ENCODE measurements at regions not wholly inside any gene's neighbourhood (a gene's known extent, or its start where the extent isn't known, plus 50 kb on each side); places are given as distances from the start of the nearest gene placed in this dataset.

DNA sequence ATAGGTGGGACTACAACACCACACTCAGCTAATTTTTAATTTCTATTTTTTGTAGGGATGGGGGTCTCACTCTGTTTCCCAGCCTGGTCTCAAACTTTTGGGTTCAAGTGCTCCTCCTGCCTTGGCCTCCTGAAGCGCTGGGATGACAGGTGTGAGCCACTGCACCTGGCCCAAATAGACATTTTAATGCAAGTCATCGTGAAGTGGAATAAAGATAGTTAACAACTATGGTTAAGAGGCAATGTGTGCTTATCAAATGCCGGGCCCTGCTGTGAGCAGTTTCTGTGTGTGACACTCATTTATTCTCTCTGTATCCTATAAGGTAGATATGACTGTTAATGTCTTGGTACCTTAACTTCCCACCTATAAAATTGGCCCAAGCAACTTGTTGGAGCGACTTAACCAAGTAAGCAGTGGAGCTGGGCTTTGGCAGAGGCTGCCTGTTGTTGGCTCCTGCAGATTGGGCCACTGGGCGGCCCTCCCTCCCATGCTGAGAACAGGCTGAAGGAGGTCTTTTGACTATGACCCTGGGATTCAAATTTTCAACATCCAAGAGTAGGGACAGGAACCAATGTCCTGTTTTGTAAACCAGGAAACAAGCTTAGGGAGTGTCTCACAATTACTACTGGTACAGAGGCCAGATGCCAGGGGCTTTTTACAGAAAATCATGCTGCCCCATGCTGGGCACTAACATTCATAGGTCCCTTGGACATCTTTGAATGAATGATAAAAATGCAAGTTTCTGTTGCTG, 450.7 kb downstream of the TSHZ3 start:
- DNase-seq (ENCODE audit: low read depth in 2 of 2) = no peak

DNA sequence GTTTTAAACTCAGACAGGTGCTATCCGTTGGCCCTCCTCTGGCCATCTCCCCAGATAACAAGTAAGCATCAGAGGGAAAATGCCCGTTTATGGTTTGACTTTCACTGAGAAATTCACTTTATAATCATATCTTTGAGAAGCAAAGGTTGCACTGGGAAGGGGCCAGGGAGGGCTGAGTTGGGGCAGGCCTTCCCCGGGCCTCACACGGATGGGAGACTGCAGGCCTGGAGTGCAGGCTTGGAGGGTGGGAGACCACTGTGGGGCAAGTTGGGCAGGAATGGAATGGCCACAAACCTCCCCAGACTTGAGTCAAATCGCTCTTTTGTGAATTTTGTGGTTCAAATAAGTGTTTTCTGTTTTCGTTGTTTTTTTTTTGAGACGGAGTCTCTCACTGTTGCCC, 451.7 kb downstream of the TSHZ3 start:
- DNase-seq (ENCODE audit: low read depth in 2 of 2) = no peak

DNA sequence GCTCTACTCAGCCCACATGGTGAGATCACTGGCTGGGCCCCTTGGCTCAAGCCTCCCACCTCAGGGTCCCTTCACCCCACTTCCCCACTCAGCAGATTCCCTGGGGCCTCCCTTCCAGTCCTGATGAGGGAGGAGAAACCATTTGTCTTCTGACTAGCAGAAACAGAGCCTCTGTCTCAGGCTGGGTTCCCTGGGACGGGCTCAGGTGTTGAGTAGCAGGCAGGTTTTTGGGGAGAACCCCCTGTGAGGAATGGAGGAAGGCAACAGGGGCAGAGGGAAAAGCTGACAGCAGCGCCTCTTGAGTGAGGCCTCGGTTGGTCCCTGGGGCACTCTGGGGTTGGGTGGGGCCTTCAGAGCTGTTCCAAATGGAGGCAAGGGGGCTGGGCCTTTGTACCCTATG, 452.2 kb downstream of the TSHZ3 start:
- DNase-seq (ENCODE audit: low read depth in 2 of 2) = no peak

DNA sequence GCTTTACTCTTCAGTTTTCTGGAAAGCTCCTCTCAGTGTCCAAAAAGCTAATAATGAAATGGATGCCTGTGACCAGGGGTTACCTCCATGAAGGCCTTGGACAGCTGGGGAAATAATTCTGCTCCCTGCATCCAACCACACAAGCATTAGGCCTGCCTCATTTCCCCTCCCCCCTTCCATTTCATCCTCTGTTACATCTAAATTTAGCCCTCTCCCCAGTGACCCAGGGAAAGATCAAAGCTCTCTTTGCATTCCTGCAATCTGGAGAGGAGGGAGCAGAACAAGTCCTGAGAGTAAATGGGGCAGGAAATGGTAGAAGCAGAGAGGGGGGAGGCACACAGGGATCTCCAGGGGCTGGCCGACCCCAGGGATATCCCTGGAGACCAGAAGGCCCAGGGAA, 452.7 kb downstream of the TSHZ3 start:
- no peak for DNase-seq (ENCODE audit: low read depth in 2 of 2)

DNA sequence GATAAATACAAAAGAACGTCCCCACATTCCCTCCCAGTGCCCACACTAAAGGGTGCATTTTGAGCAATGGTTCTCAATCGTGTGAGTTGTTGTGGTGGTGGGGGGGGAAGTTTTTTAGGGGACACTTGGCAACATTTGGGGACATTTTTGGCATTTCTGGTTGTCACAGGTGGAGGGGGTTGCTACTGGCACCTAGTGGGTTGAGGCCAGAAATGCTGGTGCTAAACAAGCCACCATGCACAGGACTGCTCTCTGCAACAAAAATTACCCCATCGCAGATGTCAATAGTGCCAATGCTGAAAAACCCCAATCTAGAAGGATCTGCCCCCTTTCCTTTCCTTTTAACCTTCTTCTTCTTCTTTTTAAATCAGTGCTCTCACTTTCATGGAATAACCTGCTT, 453.3 kb downstream of the TSHZ3 start:
- DNase-seq (ENCODE audit: low read depth in 2 of 2) = no peak

DNA sequence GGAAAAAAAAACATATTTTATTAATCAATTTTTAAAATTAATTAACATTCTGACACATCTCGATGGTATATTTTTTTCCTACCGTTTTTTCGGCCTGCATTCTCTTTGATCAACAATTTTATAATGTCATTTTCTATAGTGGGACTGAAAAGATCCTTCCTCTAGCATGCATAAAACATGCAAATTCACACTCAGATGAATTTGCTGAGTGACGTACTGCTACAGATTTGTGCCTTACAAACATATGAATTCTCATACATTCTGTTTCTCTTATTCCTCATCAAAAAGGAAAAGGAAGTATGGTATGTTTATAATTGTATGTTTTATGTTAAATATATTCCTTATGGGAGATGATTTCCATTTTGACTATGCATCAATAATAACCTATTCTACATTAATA, 458.2 kb downstream of the TSHZ3 start:
- no peak for DNase-seq (ENCODE audit: low read depth in 2 of 2)

DNA sequence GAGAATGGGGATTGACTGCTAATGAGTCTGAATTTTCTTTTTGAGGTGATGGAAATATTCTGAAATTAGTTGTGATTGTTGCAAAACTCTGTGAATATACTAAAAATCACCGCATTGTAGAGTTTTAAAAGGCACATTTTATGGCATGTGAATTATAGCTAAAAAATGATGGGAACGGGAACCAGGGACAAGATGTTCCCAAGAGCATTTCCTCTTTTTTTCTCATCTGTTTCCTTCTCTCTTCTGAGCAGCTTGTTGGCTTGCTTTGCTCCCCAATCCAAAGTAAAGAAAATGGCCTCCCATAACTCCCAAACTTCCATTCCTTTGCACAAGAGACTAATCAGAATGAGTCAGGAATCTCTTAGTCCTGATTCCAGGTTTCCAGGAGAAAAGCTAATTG, 459.2 kb downstream of the TSHZ3 start:
- DNase-seq (ENCODE audit: low read depth in 2 of 2) = no peak

DNA sequence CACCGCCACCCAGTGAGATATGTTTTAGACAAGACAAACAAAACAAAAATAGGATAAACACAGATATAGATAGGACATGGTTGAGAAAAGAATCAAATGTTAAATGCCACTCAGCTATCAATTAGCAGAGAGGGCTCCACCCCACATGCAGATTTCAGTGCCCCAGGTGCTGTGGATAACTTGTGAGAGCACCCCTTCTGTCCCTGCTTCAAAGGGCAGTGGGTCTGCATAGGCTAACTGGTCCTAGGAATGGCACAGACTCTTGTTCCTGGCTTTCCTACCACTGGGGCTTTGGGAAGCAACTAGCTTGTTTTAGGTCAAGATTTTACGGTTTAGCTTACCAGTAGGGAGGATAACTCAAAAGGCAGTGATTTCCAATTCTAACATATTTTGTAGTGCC, 460.3 kb downstream of the TSHZ3 start:
- no peak for DNase-seq (ENCODE audit: low read depth in 2 of 2)

DNA sequence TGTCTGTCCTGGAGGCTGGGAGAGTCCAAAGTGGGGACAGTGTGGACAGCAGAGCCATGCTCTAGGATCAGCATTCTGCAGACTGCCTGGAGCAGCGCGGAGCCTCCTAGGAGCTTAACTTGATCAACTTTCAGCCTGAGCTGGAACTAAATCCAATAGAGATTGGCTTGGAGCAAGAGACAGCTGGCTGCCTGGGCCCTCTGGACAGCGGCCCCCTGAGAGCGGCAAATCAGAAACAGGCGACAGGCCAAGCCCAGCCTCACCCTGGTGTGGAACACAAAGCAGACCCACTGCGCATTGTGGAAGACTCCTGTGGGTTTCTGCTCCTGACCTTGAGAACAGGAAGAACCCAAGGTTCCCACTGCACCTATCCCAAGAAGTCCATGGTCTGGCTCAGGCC, 462.2 kb downstream of the TSHZ3 start:
- DNase-seq (ENCODE audit: low read depth in 2 of 2) = no peak

DNA sequence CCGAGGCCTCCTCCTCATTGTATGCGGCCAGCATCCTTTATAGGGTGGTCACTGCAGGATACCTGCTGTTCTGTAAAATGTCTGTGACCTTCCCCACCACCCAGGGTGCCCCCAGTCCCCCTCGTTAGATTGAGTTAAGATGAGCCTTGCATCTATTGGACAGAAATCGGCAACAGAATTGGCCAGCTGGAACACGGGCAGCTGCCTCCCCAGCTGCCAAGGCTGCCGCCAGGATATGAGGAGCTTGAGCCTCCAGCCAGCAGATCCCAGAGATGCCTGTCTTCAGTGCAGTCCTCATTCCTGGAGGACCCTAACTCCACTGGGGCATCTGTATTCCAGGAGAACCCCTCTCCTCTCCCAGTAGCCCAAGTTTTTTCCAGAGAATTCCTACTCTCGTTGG, 463.0 kb downstream of the TSHZ3 start:
- no peak for DNase-seq (ENCODE audit: low read depth in 2 of 2)

DNA sequence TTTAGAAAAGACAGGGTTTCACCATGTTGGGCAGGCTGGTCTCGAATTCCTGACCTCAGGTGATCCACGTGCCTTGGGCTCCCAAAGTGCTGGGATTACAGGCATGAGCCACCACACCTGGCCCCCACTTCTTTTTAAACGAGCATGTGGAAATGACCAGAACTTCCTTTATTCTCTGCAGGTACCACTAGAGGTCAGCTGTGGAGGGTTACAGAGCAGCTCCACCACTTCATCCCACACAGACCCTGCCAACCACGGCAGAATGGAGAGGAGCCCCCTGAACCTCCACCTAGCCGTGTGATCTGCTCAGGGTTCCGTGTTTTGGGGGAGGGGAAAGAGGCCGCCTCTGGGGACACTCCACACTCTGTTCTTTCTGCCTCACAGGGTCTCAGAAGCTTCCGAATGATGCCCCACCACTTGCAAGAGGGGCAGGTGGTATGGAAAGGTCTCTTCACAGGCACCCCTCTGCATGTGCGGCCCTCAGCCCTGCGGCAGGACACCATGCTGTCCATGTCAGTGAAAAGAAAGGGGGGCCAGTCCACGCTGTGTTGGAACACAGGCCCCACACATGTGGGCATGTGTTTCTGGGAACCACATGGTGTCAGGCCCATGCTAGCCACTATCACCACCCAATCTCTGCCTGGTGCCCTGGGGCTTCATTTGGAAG, 465.0 kb downstream of the TSHZ3 start:
- DNase-seq (ENCODE audit: low read depth in 2 of 2) = no peak

DNA sequence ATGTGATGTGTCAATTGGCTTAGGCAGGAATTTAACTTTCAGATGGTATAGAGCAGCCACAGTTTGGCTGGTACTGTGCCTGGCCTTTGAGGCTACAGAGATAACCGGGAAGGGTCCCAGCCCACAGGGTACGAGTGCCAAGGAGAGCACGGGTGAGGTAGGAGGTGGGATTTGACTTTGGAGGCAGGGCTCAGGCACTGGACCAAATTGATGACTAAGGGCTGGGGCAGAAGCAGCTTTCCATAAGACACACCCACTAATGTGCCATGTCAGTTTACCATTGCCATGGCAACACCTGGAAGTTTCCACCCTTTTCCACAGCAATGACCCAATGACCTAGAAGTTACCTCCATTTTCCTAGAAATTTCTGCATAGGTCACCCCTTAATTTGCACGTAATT, 466.2 kb downstream of the TSHZ3 start:
- DNase-seq (ENCODE audit: low read depth in 2 of 2) = no peak

DNA sequence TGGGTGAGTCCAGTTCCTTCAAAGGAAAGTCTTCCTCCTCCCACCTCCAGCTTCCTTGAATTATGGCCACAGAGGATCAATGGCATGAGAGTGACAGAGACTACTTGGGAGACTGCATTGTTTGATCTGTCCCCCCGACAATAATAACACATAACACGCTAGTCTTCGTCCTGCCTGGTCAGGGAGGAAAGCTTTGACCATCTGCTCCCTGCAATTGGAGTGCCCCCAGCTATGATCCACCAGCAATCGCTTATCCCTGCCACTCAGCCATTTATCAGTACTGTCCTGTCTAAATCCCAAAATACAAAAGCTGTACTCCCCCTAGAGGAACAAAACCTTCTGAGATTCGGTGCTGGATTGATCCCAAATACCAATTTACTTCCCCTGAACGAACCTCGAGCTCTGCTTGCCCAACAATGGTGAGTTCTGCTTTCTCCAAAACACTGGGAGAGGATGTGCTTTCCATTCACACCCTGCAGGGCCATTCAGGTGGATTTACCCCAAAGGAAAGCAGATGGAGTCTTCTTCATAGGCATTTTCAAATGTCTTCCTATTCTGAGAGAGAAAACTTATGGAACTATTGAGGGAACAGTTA, 466.7 kb downstream of the TSHZ3 start:
- no peak for DNase-seq (ENCODE audit: low read depth in 2 of 2)

DNA sequence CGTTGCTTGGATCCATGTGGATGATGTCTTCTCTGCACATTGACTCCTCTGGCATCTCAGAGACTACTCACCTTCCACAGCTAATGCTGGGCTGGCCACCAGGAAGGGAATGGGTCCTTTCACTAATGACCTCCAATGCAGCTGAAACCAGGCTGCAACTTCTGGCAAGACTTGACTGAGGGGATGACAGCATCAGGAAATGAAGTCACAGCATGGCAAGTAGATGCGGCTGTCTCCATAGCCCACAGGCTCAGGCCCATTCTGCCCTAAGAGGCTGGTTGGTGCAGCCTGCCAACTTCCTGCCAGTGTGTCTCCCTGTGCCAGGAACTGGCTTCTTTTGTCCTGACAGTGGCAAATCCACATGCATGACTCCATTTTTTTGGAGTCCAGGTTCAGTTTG, 467.3 kb downstream of the TSHZ3 start:
- DNase-seq (ENCODE audit: low read depth in 2 of 2) = no peak

DNA sequence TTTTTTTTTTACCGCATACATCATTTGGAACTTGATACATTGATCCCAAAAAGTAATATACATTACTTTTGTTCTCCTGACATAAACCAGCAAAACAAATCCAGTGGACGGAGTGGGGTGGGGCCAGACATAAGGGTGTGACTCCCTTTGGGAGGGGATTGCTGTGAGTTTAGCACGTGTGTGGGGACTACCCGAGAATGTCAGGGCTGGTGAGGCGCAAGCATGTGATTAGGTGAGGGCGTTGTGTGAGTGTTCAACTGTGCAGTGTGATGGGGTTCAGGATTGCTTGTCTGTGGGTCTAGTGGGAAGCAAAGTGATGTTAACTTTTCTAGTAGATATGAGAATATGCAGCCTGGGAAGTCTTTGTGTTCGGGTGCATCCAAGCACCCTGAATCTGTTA, 468.0 kb downstream of the TSHZ3 start:
- no peak for DNase-seq (ENCODE audit: low read depth in 2 of 2)

DNA sequence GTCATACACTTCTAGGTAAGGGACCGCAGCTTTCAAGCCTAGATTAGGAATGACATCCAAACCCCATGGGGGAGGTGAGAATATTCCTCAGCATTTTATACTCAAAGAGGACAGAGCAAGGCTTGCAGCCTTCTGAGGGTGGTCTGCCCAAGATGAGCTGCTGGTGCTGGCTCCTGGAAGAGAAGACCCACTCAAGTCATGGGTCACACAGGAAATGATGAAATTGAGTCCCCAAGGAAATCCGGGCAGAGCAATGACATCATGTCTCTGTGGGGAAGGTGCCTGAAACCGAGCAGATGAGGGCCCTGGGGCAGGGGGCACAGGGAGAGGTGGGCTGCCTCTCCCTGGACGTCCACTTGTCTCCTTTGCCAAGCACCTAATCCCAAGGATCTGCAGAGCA, 468.7 kb downstream of the TSHZ3 start:
- DNase-seq (ENCODE audit: low read depth in 2 of 2) = no peak

DNA sequence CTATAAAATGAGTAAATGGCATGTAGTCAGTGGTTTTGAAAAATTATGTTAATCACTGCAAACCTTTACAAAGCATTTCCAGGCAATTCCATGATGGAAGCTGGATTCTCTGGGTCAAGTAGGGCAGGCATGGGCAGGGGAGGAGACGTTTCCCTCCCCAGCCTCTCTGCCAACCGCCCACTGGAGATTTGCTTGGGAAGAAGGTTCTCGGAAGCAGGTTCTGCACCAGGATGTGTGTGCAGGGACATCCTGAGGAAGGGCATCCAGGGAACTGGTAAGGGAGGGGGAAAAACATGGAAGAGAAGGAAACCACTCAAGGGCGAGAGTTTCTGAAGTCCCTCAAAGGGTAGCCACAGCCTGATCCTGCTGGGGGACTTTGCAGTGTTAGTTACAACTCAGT, 469.1 kb downstream of the TSHZ3 start:
- DNase-seq (ENCODE audit: low read depth in 2 of 2) = no peak

DNA sequence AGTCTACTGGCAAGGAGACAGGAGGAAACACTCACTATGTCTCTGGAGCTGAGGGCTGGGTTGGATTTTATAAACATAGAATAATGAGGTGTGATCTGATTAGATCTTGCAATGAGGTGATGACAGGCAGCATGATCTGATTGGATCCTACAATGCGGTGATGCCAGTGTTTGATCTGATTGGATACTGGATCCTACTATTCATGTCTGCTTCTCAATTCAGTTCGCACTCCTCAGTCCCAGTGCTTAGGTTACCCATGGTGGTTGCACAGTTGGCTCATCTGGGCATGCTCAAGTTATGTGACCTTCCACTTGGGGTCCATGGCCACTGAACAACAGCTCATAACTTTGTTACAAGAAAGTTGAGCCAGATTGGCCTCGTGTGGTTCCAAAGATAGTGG, 469.5 kb downstream of the TSHZ3 start:
- DNase-seq (ENCODE audit: low read depth in 2 of 2) = no peak

DNA sequence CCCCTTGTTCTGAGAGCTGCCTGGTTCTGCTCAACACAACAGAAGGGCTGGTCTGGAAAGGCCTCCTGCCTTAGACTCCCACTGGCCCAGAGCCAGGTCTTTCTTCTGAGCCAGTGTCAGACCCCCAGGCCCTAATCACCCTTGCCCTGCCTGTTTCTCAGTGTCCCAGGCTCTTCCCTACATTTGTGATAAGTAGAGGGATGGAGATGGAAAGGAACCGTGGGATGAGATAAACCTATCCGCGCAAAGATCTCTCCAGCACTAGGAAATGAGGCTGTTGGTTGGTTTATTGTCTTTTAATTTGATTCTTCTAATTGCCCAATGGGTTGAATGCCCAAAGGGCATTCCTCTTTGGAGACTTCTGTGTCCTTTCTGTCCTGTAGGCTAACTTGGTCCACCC, 470.0 kb downstream of the TSHZ3 start:
- DNase-seq (ENCODE audit: low read depth in 2 of 2) = no peak

DNA sequence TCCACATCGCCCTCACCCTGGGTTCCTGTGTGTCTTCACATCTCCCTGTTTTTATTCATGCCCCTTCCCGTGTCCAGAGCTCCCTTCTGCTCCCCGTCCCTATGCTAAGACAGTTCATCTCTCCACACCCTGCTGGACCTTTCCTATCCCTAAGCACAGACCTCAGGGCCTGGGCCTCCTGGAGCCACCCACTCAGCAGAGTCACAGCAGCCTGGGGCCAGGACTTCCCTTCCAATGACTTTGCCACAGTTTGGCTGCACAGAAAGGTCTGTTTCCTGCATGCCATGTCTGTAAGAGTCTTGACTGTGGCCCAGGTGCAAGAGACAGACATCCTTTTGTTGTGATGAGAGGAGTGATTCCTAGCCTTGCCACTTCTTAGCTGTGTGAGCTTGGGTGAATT, 470.7 kb downstream of the TSHZ3 start:
- no peak for DNase-seq (ENCODE audit: low read depth in 2 of 2)

DNA sequence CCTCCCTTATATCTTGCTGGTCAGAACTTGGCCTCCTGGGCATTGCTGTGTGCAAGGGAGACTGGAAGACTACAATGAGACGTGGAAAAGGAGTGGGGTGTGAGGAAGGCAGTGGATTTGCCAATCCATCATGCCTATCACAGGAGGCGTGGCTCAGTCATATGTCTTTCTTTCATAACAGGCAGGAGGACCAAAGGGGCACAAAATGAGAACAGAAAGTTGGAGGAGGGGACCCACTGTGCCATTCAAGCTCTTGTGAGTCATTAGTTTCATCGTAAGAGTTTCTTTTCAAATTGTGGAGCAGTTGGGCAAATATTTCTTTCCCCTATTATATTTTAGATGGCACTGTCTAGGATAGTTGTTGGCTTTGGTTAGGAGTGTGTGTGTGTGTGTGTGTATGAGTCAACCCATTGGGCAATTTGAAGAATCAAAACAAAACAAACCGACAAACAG, 471.5 kb downstream of the TSHZ3 start:
- no peak for DNase-seq (ENCODE audit: low read depth in 2 of 2)

DNA sequence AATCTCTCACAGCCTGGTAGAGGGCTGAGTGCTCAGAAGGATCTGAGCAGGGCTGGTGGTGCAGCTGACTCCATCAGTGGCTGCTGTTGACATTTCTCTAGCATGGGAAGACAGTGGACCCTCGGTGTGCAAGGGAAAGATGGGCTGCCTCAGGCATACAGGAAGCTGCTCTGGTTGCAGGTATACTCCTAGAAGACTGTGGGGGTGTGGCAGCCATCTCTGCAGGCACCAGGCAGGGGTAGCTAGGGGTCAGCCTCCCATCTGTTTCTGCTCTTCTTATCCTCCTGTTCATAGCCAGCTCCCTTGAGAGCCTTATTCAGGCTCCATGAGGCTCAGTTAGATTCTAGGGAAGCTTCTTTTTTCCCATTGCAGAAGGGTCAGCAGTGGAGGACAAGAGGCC, 475.5 kb downstream of the TSHZ3 start:
- DNase-seq (ENCODE audit: low read depth in 2 of 2) = no peak

DNA sequence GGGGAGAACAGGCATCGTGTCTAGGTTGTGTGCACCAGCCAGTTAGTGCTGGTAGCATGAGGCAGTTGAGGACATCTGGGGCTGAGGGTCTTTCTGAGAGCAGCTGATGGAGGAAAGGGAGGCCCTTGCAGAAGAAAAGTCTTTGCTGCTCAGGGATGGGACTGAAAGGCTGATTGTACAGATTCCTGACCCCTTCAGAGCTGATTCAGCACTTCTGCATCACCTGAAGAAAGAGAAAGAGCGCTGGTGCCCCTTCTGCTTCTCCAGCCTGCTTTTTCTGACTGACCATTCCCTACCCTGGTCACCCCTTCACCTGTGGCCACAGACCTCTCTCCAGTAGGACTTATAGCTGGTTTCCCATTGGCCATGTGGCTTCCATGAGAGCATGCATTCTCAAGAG, 476.2 kb downstream of the TSHZ3 start:
- no peak for DNase-seq (ENCODE audit: low read depth in 2 of 2)
